Common myeloid progenitor, CD34-positive (primary cell): ENCODE measurements at regions not wholly inside any gene's neighbourhood (a gene's known extent, or its start where the extent isn't known, plus 50 kb on each side); places are given as distances from the start of the nearest gene placed in this dataset.

Experiments
- CTCF ChIA-PET: fragments of 350-600 bp; sonication (Branson Sonifier 250); formaldehyde crosslinking; loops from one replicate; lab custom pipeline; 2021; ENCODE audit warnings: antibody characterized with exemption; lab: Charles Lee
- POLR2A ChIA-PET: fragments of 350-600 bp; sonication (Branson Sonifier 250); formaldehyde crosslinking; loops from one replicate; lab custom pipeline; 2021; ENCODE audit warnings: antibody characterized with exemption; lab: Charles Lee
- DNase-seq, 3 donors: peaks; one replicate each; pipeline versions ENCODE4 v3.0.0 to v3.0.0-alpha.2; 2013
- H3K27ac ChIP-seq, 2 experiments: 1 replicate in 1 of 2; 2 replicates in 1 of 2; pipeline ENCODE4 v1.7.0; 2013; ENCODE audit warnings: inconsistent platforms in 2 of 2, low read length in 2 of 2, mild to moderate bottlenecking in 2 of 2, low read depth in 1 of 2, moderate library complexity in 1 of 2; ENCODE audit not compliant: severe bottlenecking in 2 of 2, insufficient read depth in 1 of 2, poor library complexity in 1 of 2
- H3K27me3 ChIP-seq, 5 experiments: replicated peaks in 2 of 5; 1 replicate in 3 of 5; 2 replicates in 2 of 5; pipeline versions ENCODE4 v1.6.1 to v1.7.0; 2013; ENCODE audit warnings: low read length in 4 of 5, mild to moderate bottlenecking in 2 of 5, moderate library complexity in 2 of 5, inconsistent platforms in 1 of 5; ENCODE audit not compliant: insufficient read depth in 5 of 5, control insufficient read depth in 4 of 5
- H3K36me3 ChIP-seq, 4 experiments: 1 replicate in 2 of 4; 2 replicates in 2 of 4; pipeline versions ENCODE4 v1.6.1 to v1.7.0; 2013; ENCODE audit warnings: low read length in 3 of 4, control low read depth in 1 of 4, mild to moderate bottlenecking in 1 of 4; ENCODE audit not compliant: control insufficient read depth in 4 of 4, insufficient read depth in 4 of 4
- H3K4me1 ChIP-seq, 4 experiments: 1 replicate in 3 of 4; 2 replicates in 1 of 4; pipeline versions ENCODE4 v1.6.1 to v1.7.1; 2013; ENCODE audit warnings: low read length in 3 of 4, mild to moderate bottlenecking in 3 of 4, control low read depth in 1 of 4, inconsistent platforms in 1 of 4, moderate library complexity in 1 of 4; ENCODE audit not compliant: control insufficient read depth in 4 of 4, insufficient read depth in 4 of 4; ENCODE audit errors: control extremely low read depth in 1 of 4
- H3K4me3 ChIP-seq, 7 experiments: 1 replicate in 4 of 7; 2 replicates in 3 of 7; pipeline versions ENCODE4 v1.5.1 to v1.7.0; 2013; ENCODE audit warnings: mild to moderate bottlenecking in 7 of 7, low read length in 6 of 7, moderate library complexity in 6 of 7, inconsistent platforms in 2 of 7, low read depth in 2 of 7, control low read depth in 1 of 7; ENCODE audit not compliant: insufficient read depth in 4 of 7, control insufficient read depth in 1 of 7; ENCODE audit errors: extremely low read depth in 1 of 7
- H3K9me3 ChIP-seq, 5 experiments: 1 replicate in 4 of 5; 2 replicates in 1 of 5; pipeline versions ENCODE4 v1.6.1 to v1.7.1; 2013; ENCODE audit warnings: low read length in 4 of 5, mild to moderate bottlenecking in 2 of 5, inconsistent platforms in 1 of 5, low read depth in 1 of 5, moderate library complexity in 1 of 5; ENCODE audit not compliant: control insufficient read depth in 4 of 5, insufficient read depth in 2 of 5; ENCODE audit errors: control extremely low read depth in 1 of 5
- WGBS: methylation state at CpG from one replicate; pipeline ENCODE4 v1.1.5; 2013; ENCODE audit not compliant: insufficient coverage; 5-methylcytosine and 5-hydroxymethylcytosine counted together

DNA sequence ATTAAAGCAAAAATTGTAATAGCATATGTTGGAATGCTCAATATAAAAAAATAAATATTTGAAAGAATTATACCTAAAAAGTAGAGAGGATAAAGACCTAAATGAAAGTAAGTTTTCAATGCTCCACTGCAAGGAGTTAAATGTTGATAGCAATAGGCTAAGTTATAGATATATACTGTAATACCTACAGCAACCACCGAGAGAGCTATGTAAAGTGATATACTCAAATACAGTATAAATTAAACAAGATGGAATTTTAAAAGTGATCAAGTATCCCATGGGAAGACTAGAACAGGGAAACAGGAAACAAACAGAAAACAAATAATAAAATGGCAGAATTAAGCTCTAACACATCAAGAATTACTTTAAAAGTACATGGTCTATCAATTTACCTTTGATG is 73.9 kb downstream of the CASP3 start:
- no peaks in the 10 kb centered on the region for H3K27me3 ChIP-seq
- no peaks in the 10 kb centered on the region for H3K4me1 ChIP-seq
- no CpG with 5 or more reads among the region's 1 CpG for WGBS
- no peak overlapping the region for H3K4me3 ChIP-seq
- CTCF ChIA-PET: no interaction called here
- POLR2A ChIA-PET: no interaction called here
- no peak overlapping the region for H3K27ac ChIP-seq
- H3K36me3 ChIP-seq: no peaks in the 10 kb centered on the region
- peaks cover 0 to 5% (median under 1%) of the 10 kb centered on the region in 5 experiments for H3K9me3 ChIP-seq
- peak in 2 of 3 donors; percentile 36 to 43 for DNase-seq

DNA sequence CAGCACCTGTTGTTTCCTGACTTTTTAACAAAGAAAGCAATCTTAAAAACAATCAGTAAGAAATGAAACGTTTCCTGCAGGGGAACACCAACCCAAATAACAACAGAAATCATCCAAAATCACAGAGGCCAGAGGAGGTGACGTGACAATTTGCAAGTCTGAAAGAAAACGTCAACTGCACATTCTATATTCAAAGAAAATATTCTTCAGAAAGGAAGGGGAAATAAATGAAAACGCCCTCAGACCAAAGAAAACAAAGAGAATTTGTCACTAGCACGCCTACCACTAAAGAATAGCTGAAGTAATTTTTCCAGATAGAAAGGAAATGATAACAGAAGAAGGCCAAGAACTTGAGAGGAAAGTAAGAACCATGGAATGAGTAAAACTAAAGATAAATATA is 74.4 kb downstream of the CASP3 start:
- Histone ChIP-seq H3K9me3 (peaks cover 0 to 2% (median 0%) of the 10 kb centered on the region in 5 experiments), H3K27me3 (no peaks in the 10 kb centered on the region), H3K27ac (no peak overlapping the region), H3K4me1 (no peaks in the 10 kb centered on the region), H3K4me3 (no peak overlapping the region), H3K36me3 (no peaks in the 10 kb centered on the region)
- DNase-seq: no peak
- POLR2A ChIA-PET: no interaction called here
- CTCF ChIA-PET: no interaction called here
- no CpG with 5 or more reads among the region's 5 CpGs for WGBS

DNA sequence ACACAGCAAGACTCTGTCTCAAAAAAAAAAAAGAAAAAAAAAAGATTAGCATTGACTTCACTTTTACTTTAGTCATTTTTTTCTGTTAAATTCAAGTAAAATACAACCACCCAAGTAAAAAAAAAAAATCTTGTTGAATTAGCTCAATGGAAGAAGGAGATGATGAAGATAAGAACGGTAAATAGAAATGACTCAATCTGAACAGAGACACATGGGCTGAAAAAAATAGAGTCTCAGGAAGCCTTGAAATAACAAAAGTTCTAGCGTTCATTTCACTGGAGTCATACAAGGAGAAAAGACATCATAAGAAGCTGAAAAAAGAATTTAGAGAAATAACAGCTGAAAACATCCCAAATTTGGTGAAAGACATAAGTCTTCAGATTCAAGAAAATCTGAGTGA is 75.5 kb downstream of the CASP3 start:
- Histone ChIP-seq H3K4me1 (no peaks in the 10 kb centered on the region), H3K27me3 (no peaks in the 10 kb centered on the region), H3K36me3 (no peaks in the 10 kb centered on the region), H3K27ac (no peak overlapping the region), H3K9me3 (peaks cover 0 to 2% (median 0%) of the 10 kb centered on the region in 5 experiments), H3K4me3 (no peak overlapping the region)
- DNase-seq: peak in 1 of 3 donors; percentile 4
- 100% methylated on average over 1 of the region's 2 CpGs for WGBS
- POLR2A ChIA-PET: no interaction called here
- CTCF ChIA-PET: interaction anchor here (0.6 kb wide), 1 partner anchor 290 kb away, joined by 3 read pairs; no protein-coding TSS in a partner anchor

DNA sequence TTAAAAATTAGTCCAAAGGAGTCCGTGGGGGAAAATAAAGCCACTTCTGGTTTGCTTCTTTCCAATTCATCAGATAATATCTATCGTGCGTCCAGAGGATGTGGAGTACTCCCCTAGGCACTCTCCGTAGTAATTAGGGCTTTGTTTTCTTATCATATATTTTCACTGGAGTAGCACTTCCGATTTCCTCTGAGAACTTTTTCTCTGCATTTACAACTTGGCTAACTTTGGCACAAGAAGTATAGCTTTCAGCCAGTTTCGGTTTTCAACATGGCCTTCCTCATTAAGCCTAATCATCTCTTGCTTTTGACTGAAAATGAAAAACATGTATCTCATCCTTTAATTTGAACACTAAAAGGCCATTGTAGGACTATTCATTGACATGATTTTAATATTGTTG is 80.5 kb downstream of the CASP3 start:
- Histone ChIP-seq H3K27ac (no peak overlapping the region), H3K36me3 (no peaks in the 10 kb centered on the region), H3K4me3 (peak overlapping the region in 3 of 7 experiments; percentile 26 to 50 (median 40)), H3K27me3 (no peaks in the 10 kb centered on the region), H3K9me3 (peaks cover 0 to under 1% (median 0%) of the 10 kb centered on the region in 5 experiments), H3K4me1 (no peaks in the 10 kb centered on the region)
- POLR2A ChIA-PET: no interaction called here
- CTCF ChIA-PET: interaction anchor here (1.2 kb wide), 1 partner anchor 29 kb away, joined by 3 read pairs; no protein-coding TSS in a partner anchor
- WGBS: 71% methylated on average over 6 of the region's 6 CpGs
- peak in 2 of 3 donors; percentile 9 to 19 for DNase-seq

DNA sequence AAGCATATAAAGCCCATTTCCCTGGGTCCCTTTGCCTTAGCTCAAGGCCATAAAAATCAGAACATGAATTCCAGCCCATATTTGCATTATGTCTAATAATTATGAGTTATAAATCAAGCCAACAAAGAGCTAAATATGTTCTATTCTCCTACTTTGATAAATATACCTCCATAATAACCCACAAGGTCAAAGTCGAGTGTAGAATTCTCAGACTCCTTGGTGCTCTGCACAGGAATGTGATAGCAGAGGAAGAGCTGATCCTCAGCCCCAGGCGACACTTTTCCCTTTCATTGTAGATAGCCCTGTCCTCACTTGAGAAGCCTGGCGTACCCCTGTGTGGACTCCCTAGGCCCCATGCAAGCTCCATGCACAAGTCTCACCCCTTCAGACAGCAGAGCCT is 85.6 kb downstream of the CASP3 start:
- no peaks in the 10 kb centered on the region for H3K36me3 ChIP-seq

DNA sequence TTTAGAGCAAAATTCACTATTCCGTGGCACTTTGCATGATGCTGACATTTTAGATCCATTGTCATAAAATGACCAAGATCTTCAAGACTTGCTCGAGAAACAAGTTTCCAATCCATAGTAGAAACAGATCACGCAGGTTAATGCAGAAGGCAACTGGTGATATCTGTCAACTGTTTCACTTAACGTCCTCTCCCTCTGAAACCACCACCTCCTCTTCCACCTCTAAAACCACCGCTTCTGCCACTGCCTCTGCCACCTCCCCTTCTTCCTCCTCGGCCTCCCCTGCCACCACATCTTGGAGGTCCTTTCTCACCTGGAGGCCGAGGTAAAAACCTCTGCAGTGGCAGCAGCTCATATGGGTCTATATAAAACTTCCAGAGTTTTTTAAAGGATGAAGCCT is 84.6 kb upstream of the IRF2 start:
- Histone ChIP-seq H3K4me1 (no peaks in the 10 kb centered on the region), H3K4me3 (no peak overlapping the region), H3K9me3 (no peaks in the 10 kb centered on the region), H3K27me3 (no peaks in the 10 kb centered on the region), H3K27ac (no peak overlapping the region), H3K36me3 (no peaks in the 10 kb centered on the region)
- ChIA-PET CTCF (no interaction called here), POLR2A (no interaction called here)
- WGBS: 77% methylated on average over 7 of the region's 7 CpGs
- DNase-seq: no peak

More for the DNA sequence above, 85.6 kb downstream of the CASP3 start:
- ChIA-PET CTCF (interaction anchor here (0.9 kb wide), 1 partner anchor 17 kb away, joined by 3 read pairs; no protein-coding TSS in a partner anchor), POLR2A (no interaction called here)
- Histone ChIP-seq H3K27ac (no peak overlapping the region), H3K4me1 (no peaks in the 10 kb centered on the region), H3K9me3 (no peaks in the 10 kb centered on the region), H3K4me3 (no peak overlapping the region), H3K27me3 (no peaks in the 10 kb centered on the region)
- 60% methylated on average over 2 of the region's 3 CpGs for WGBS
- DNase-seq: no peak

DNA sequence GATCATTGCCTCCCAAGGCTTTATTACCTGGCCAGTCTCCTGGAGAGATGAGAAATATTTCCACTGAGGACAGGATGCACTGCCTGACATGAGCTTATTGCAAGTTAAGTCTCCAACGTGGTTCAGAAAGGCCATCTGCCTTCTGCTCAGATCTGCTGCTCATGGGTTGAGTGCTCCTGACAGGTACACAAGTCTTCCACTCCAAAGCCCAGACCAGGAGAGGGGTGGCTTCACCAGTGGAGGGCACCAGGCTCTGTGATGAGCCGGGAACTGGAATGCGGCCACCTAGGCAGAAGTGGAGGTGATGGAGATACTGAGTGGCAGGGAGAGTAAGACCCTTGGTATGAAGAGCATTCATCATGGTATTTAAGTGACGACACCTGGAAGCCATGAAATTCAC is 79.5 kb upstream of the IRF2 start:
- DNase-seq: no peak
- POLR2A ChIA-PET: no interaction called here
- Histone ChIP-seq H3K27me3 (no peaks in the 10 kb centered on the region), H3K36me3 (no peaks in the 10 kb centered on the region), H3K27ac (no peak overlapping the region), H3K4me3 (no peak overlapping the region), H3K4me1 (no peaks in the 10 kb centered on the region), H3K9me3 (no peaks in the 10 kb centered on the region)
- WGBS: 95% methylated on average over 4 of the region's 4 CpGs
- CTCF ChIA-PET: no interaction called here
